ENCODE measurements at regions not wholly inside any gene's neighbourhood (a gene's known extent, or its start where the extent isn't known, plus 50 kb on each side); places are given as distances from the start of the nearest gene placed in this dataset.
A peak's percentile ranks its signal among the peaks of the same experiment; 100 is the strongest.

DNA sequence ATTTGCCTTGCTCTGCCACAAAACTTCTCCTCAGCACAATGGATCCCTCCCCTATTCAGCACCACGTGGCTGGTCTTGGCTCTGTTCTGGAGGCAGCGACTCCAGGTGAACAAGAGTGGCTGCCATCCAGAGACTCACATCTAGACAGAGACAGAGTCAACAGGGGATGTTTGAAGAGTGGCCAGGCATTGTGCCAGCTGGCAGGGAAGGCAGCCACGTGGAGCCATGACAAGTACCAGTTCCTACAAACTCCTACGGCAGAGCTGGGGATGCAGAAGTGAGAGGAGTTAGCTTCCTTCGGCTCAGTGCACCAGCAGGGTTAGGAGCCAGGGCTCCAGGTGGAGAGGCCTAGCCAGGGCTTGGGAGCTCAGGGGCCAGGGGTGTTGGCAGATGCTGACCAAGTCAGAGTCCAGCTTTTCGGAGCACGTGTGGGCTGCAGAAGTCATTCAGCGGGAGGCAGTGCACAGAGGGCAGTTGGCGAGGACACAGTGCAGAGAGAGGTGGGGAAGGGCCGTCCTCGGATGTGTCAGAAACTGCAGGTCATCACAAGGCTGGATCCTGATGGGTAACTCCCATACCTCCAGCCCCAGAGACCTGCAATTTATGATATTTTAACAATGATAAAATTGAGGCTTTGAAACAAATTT lies 171.7 kb upstream of the PDE10A start (continued):
- TF ChIP-seq, protein P1, sequence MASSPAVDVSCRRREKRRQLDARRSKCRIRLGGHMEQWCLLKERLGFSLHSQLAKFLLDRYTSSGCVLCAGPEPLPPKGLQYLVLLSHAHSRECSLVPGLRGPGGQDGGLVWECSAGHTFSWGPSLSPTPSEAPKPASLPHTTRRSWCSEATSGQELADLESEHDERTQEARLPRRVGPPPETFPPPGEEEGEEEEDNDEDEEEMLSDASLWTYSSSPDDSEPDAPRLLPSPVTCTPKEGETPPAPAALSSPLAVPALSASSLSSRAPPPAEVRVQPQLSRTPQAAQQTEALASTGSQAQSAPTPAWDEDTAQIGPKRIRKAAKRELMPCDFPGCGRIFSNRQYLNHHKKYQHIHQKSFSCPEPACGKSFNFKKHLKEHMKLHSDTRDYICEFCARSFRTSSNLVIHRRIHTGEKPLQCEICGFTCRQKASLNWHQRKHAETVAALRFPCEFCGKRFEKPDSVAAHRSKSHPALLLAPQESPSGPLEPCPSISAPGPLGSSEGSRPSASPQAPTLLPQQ (tag by site-specific recombination; IDR thresholded peaks at IDR 0.05), result peak; percentile 61; the same call in 1 of the 2 replicates
- TF ChIP-seq ZNF837 (tag by site-specific recombination; IDR thresholded peaks at IDR 0.05) (no peak), KLF1 (tag by site-specific recombination; IDR thresholded peaks at IDR 0.05) (no peak), ZNF214 (tag by site-specific recombination; IDR thresholded peaks at IDR 0.05; ENCODE audit: borderline replicate concordance) (no peak), ZNF777 (tag by site-specific recombination; IDR thresholded peaks at IDR 0.05; ENCODE audit: borderline replicate concordance) (no peak), SCRT2 (tag by site-specific recombination; IDR thresholded peaks at IDR 0.05) (peak; percentile 66), ZNF311 (tag by site-specific recombination; IDR thresholded peaks at IDR 0.05; ENCODE audit: borderline replicate concordance) (no peak), ZNF16 (tag by site-specific recombination; IDR thresholded peaks at IDR 0.05; ENCODE audit: low read depth) (no peak), ZNF404 (tag by site-specific recombination; IDR thresholded peaks at IDR 0.05) (no peak), ZNF366 (tag by site-specific recombination; conservative IDR thresholded peaks at IDR 0.05) (no peak), ZNF114 (tag by site-specific recombination; IDR thresholded peaks at IDR 0.05) (no peak), ZSCAN23 (tag by site-specific recombination; IDR thresholded peaks at IDR 0.05) (no peak), ZNF394 (tag by site-specific recombination; IDR thresholded peaks at IDR 0.05; ENCODE audit: borderline replicate concordance) (no peak), ZNF433 (tag by site-specific recombination; IDR thresholded peaks at IDR 0.05; ENCODE audit: low read depth) (no peak), ZNF266 (tag by site-specific recombination; IDR thresholded peaks at IDR 0.05; ENCODE audit: low read depth) (no peak), GLIS1 (tag by site-specific recombination; IDR thresholded peaks at IDR 0.05) (no peak; the same call in 1 of the 2 replicates), KLF9 (tag by site-specific recombination; IDR thresholded peaks at IDR 0.05; ENCODE audit: low read depth) (no peak), ZBTB7A (tag by site-specific recombination; IDR thresholded peaks at IDR 0.05; ENCODE audit: low read depth) (no peak), ZNF560 (tag by site-specific recombination; IDR thresholded peaks at IDR 0.05; ENCODE audit: borderline replicate concordance) (no peak), HOXA7 (CRISPR knock-in tag; IDR thresholded peaks at IDR 0.05; ENCODE audit: borderline replicate concordance) (no peak), ZNF202 (tag by site-specific recombination; IDR thresholded peaks at IDR 0.05; ENCODE audit: borderline replicate concordance) (no peak), ZNF302 (tag by site-specific recombination; IDR thresholded peaks at IDR 0.05; ENCODE audit: low read depth) (no peak), ZNF24 (tag by site-specific recombination; IDR thresholded peaks at IDR 0.05) (no peak), ZNF600 (tag by site-specific recombination; IDR thresholded peaks at IDR 0.05) (peak; percentile 90), ZBTB21 (tag by site-specific recombination; IDR thresholded peaks at IDR 0.05) (no peak)
- TF ChIP-seq, protein P2, sequence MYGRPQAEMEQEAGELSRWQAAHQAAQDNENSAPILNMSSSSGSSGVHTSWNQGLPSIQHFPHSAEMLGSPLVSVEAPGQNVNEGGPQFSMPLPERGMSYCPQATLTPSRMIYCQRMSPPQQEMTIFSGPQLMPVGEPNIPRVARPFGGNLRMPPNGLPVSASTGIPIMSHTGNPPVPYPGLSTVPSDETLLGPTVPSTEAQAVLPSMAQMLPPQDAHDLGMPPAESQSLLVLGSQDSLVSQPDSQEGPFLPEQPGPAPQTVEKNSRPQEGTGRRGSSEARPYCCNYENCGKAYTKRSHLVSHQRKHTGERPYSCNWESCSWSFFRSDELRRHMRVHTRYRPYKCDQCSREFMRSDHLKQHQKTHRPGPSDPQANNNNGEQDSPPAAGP (tag by site-specific recombination; IDR thresholded peaks at IDR 0.05), result no peak
- TF ChIP-seq, protein P3, sequence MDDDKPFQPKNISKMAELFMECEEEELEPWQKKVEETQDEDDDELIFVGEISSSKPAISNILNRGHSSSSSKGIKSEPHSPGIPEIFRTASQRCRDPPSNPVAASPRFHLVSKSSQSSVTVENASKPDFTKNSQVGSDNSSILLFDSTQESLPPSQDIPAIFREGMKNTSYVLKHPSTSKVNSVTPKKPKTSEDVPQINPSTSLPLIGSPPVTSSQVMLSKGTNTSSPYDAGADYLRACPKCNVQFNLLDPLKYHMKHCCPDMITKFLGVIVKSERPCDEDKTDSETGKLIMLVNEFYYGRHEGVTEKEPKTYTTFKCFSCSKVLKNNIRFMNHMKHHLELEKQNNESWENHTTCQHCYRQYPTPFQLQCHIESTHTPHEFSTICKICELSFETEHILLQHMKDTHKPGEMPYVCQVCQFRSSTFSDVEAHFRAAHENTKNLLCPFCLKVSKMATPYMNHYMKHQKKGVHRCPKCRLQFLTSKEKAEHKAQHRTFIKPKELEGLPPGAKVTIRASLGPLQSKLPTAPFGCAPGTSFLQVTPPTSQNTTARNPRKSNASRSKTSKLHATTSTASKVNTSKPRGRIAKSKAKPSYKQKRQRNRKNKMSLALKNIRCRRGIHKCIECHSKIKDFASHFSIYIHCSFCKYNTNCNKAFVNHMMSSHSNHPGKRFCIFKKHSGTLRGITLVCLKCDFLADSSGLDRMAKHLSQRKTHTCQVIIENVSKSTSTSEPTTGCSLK (tag by site-specific recombination; IDR thresholded peaks at IDR 0.05), result no peak
- TF ChIP-seq, protein P4, sequence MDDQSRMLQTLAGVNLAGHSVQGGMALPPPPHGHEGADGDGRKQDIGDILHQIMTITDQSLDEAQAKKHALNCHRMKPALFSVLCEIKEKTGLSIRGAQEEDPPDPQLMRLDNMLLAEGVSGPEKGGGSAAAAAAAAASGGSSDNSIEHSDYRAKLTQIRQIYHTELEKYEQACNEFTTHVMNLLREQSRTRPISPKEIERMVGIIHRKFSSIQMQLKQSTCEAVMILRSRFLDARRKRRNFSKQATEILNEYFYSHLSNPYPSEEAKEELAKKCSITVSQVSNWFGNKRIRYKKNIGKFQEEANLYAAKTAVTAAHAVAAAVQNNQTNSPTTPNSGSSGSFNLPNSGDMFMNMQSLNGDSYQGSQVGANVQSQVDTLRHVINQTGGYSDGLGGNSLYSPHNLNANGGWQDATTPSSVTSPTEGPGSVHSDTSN (CRISPR knock-in tag; IDR thresholded peaks at IDR 0.05), result no peak
- TF ChIP-seq, protein P5, sequence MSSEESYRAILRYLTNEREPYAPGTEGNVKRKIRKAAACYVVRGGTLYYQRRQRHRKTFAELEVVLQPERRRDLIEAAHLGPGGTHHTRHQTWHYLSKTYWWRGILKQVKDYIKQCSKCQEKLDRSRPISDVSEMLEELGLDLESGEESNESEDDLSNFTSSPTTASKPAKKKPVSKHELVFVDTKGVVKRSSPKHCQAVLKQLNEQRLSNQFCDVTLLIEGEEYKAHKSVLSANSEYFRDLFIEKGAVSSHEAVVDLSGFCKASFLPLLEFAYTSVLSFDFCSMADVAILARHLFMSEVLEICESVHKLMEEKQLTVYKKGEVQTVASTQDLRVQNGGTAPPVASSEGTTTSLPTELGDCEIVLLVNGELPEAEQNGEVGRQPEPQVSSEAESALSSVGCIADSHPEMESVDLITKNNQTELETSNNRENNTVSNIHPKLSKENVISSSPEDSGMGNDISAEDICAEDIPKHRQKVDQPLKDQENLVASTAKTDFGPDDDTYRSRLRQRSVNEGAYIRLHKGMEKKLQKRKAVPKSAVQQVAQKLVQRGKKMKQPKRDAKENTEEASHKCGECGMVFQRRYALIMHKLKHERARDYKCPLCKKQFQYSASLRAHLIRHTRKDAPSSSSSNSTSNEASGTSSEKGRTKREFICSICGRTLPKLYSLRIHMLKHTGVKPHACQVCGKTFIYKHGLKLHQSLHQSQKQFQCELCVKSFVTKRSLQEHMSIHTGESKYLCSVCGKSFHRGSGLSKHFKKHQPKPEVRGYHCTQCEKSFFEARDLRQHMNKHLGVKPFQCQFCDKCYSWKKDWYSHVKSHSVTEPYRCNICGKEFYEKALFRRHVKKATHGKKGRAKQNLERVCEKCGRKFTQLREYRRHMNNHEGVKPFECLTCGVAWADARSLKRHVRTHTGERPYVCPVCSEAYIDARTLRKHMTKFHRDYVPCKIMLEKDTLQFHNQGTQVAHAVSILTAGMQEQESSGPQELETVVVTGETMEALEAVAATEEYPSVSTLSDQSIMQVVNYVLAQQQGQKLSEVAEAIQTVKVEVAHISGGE (tag by site-specific recombination; conservative IDR thresholded peaks at IDR 0.05; ENCODE audit: low read depth), result no peak
- TF ChIP-seq, protein P6, sequence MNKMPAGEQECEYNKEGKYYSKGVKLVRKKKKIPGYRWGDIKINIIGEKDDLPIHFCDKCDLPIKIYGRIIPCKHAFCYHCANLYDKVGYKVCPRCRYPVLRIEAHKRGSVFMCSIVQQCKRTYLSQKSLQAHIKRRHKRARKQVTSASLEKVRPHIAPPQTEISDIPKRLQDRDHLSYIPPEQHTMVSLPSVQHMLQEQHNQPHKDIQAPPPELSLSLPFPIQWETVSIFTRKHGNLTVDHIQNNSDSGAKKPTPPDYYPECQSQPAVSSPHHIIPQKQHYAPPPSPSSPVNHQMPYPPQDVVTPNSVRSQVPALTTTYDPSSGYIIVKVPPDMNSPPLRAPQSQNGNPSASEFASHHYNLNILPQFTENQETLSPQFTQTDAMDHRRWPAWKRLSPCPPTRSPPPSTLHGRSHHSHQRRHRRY (tag by site-specific recombination; IDR thresholded peaks at IDR 0.05), result no peak

All from HEK293 (cell line).